H9 (cell line): ENCODE measurements at regions not wholly inside any gene's neighbourhood (a gene's known extent, or its start where the extent isn't known, plus 50 kb on each side); places are given as distances from the start of the nearest gene placed in this dataset.

Source experiments
- DNase-seq: peaks from one replicate; pipeline ENCODE4 v3.0.0-alpha.2; 2017
- H2AFZ ChIP-seq: one replicate; pipeline ENCODE4 v1.6.1; 2013; ENCODE audit warnings: mild to moderate bottlenecking, low read length, control low read depth, moderate library complexity
- H2AK5ac ChIP-seq: 2 replicates; pipeline ENCODE4 v1.6.1; 2013; ENCODE audit warnings: low read length, control low read depth, mixed read lengths; ENCODE audit not compliant: insufficient read length
- H2BK120ac ChIP-seq: one replicate; pipeline ENCODE4 v1.6.1; 2013; ENCODE audit warnings: low read depth, mild to moderate bottlenecking, low read length, control low read depth, inconsistent platforms; ENCODE audit not compliant: poor library complexity, severe bottlenecking
- H2BK12ac ChIP-seq: 2 replicates; pipeline ENCODE4 v1.6.1; 2013; ENCODE audit warnings: low read length, control low read depth, mixed read lengths, low read depth; ENCODE audit not compliant: insufficient read length
- H2BK15ac ChIP-seq: 2 replicates; pipeline ENCODE4 v1.6.1; 2013; ENCODE audit warnings: low read depth, low read length, control low read depth
- H2BK20ac ChIP-seq: one replicate; pipeline ENCODE4 v1.6.1; 2013; ENCODE audit warnings: low read depth, mild to moderate bottlenecking, low read length, control low read depth, inconsistent platforms; ENCODE audit not compliant: poor library complexity, severe bottlenecking
- H2BK5ac ChIP-seq: 2 replicates; pipeline ENCODE4 v1.6.1; 2013; ENCODE audit warnings: low read length, control low read depth, mixed read lengths; ENCODE audit not compliant: insufficient read length
- H3K14ac ChIP-seq: 2 replicates; pipeline ENCODE4 v1.6.1; 2013; ENCODE audit warnings: low read length, control low read depth; ENCODE audit not compliant: insufficient read depth
- H3K18ac ChIP-seq: 2 replicates; pipeline ENCODE4 v1.6.1; 2013; ENCODE audit warnings: low read depth, mild to moderate bottlenecking, mixed read lengths, low read length, control low read depth; ENCODE audit not compliant: insufficient read length
- H3K23ac ChIP-seq: 2 replicates; pipeline ENCODE4 v1.6.1; 2013; ENCODE audit warnings: low read length, control low read depth, mixed read lengths, low read depth; ENCODE audit not compliant: insufficient read length
- H3K23me2 ChIP-seq: 2 replicates; pipeline ENCODE4 v1.6.1; 2013; ENCODE audit warnings: low read depth, mild to moderate bottlenecking, mixed read lengths, low read length, control low read depth; ENCODE audit not compliant: insufficient read length, poor library complexity, severe bottlenecking
- H3K27ac ChIP-seq: 2 replicates; pipeline ENCODE4 v1.5.1; 2013; ENCODE audit warnings: low read length, control low read depth, mixed read lengths, low read depth; ENCODE audit not compliant: insufficient read length
- H3K27me3 ChIP-seq: 2 replicates; pipeline ENCODE4 v1.6.1; 2013; ENCODE audit warnings: low read length, control low read depth, inconsistent platforms; ENCODE audit not compliant: insufficient read depth
- H3K4ac ChIP-seq: 2 replicates; pipeline ENCODE4 v1.6.1; 2013; ENCODE audit warnings: low read depth, mild to moderate bottlenecking, control low read depth, inconsistent platforms, low read length, moderate library complexity
- H3K4me1 ChIP-seq: 2 replicates; pipeline ENCODE4 v1.6.1; 2013; ENCODE audit warnings: low read length, control low read depth, inconsistent platforms; ENCODE audit not compliant: insufficient read depth
- H3K4me2 ChIP-seq: 2 replicates; pipeline ENCODE4 v1.6.1; 2013; ENCODE audit warnings: low read length, control low read depth, mixed read lengths; ENCODE audit not compliant: insufficient read length, insufficient read depth
- H3K56ac ChIP-seq: 2 replicates; pipeline ENCODE4 v1.6.1; 2013; ENCODE audit warnings: low read depth, mild to moderate bottlenecking, mixed read lengths, low read length, control low read depth; ENCODE audit not compliant: insufficient read length
- H3K79me1 ChIP-seq: 2 replicates; pipeline ENCODE4 v1.6.1; 2013; ENCODE audit warnings: low read depth, mild to moderate bottlenecking, moderate library complexity, low read length, control low read depth, inconsistent platforms; ENCODE audit not compliant: insufficient read depth, poor library complexity, severe bottlenecking
- H3K79me2 ChIP-seq: 2 replicates; pipeline ENCODE4 v1.6.1; 2013; ENCODE audit warnings: low read length, control low read depth, inconsistent platforms; ENCODE audit not compliant: insufficient read depth
- H3K9ac ChIP-seq: 2 replicates; pipeline ENCODE4 v1.6.1; 2013; ENCODE audit warnings: low read length, control low read depth, mixed read lengths; ENCODE audit not compliant: insufficient read length; ENCODE audit errors: extremely low read depth
- H3K9me3 ChIP-seq: one replicate; pipeline ENCODE4 v1.6.1; 2013; ENCODE audit warnings: low read depth, low read length, inconsistent platforms; ENCODE audit not compliant: control insufficient read depth
- H3T11ph ChIP-seq: one replicate; pipeline ENCODE4 v1.6.1; 2013; ENCODE audit warnings: mild to moderate bottlenecking, low read length, control low read depth, inconsistent platforms
- H4K20me1 ChIP-seq: one replicate; pipeline ENCODE4 v1.6.1; 2013; ENCODE audit not compliant: control insufficient read depth, insufficient read length, insufficient read depth
- H4K5ac ChIP-seq: 2 replicates; pipeline ENCODE4 v1.6.1; 2013; ENCODE audit warnings: low read depth, mild to moderate bottlenecking, mixed read lengths, low read length, control low read depth; ENCODE audit not compliant: insufficient read length
- H4K8ac ChIP-seq: replicated peaks from 2 replicates; pipeline ENCODE4 v1.6.1; 2013; ENCODE audit warnings: low read length, control low read depth, mixed read lengths, low read depth; ENCODE audit not compliant: insufficient read length
- H4K91ac ChIP-seq: 2 replicates; pipeline ENCODE4 v1.6.1; 2013; ENCODE audit warnings: low read depth, mild to moderate bottlenecking, moderate library complexity, mixed read lengths, low read length, control low read depth; ENCODE audit not compliant: insufficient read length
- H3K27ac Mint-ChIP-seq, 3 experiments: 2 replicates in 2 of 3; 3 replicates in 1 of 3; pipeline ENCODE4 v1.8.0; 2020 to 2021; ENCODE audit warnings: mixed read lengths in 3 of 3, mild to moderate bottlenecking in 1 of 3, moderate library complexity in 1 of 3
- H3K27me3 Mint-ChIP-seq: 2 replicates; pipeline ENCODE4 v1.8.0; 2021; ENCODE audit warnings: low read depth, mild to moderate bottlenecking, moderate library complexity, mixed read lengths
- H3K36me3 Mint-ChIP-seq, 3 experiments: 2 replicates in 2 of 3; 3 replicates in 1 of 3; pipeline ENCODE4 v1.8.0; 2020 to 2021; ENCODE audit warnings: low read depth in 3 of 3, mixed read lengths in 3 of 3; ENCODE audit not compliant: insufficient read depth in 1 of 3
- H3K4me1 Mint-ChIP-seq, 2 experiments: 2 replicates each; pipeline ENCODE4 v1.8.0; 2020; ENCODE audit warnings: mixed read lengths in 2 of 2
- H3K4me3 Mint-ChIP-seq, 2 experiments: 2 replicates in 1 of 2; 3 replicates in 1 of 2; pipeline ENCODE4 v1.8.0; 2020 to 2021; ENCODE audit warnings: mild to moderate bottlenecking in 2 of 2, mixed read lengths in 2 of 2, moderate library complexity in 1 of 2
- H3K9me3 Mint-ChIP-seq, 2 experiments: 2 replicates in 1 of 2; 3 replicates in 1 of 2; pipeline ENCODE4 v1.8.0; 2020; ENCODE audit warnings: mild to moderate bottlenecking in 2 of 2, mixed read lengths in 2 of 2, moderate library complexity in 1 of 2
- WGBS: extraction: QIAGEN DNeasy Blood & Tissue Kit; methylation state at CpG from one replicate; pipeline ENCODE4 v1.1.7; 2013; ENCODE audit warnings: missing lambda C conversion rate, low lambda C conversion rate, mixed read lengths; ENCODE audit not compliant: insufficient read length; ENCODE audit errors: extremely low coverage; 5-methylcytosine and 5-hydroxymethylcytosine counted together
- TF ChIP-seq, protein P1 (sequence below): fragments of 200-600 bp; sonication (generic); conservative IDR thresholded peaks from 3 replicates; pipeline ENCODE4 v1.8.0; 2021; ENCODE audit warnings: antibody characterized with exemption, mild to moderate bottlenecking

DNA sequence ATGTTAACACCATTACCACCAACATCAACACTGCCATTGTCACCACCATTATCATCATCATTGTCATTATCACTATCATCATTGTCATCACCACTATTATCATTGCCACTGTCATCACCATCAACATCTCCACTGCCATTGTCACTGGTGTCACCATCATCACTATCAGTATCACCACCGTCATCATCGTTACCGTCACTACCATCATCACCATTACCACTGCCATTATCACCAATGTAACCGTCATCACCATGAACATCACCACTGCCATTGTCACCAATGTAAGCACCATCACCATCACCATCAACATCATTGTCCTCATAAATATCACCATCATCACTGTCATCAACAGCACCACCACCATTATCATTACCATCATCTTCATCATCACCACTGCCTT lies 633.2 kb upstream of the EEF2KMT start:
- Histone ChIP-seq H3K4ac (no peak overlapping the region), H4K5ac (peak overlapping the region; percentile 14), H2BK12ac (no peak overlapping the region), H2BK5ac (no peak overlapping the region), H3K79me2 (no peaks in the 10 kb centered on the region), H3K9me3 (no peaks in the 10 kb centered on the region), H3K23me2 (no peaks in the 10 kb centered on the region), H4K8ac (peak overlapping the region; percentile 8), H3K27ac (no peak overlapping the region), H2BK15ac (no peak overlapping the region), H4K20me1 (no peaks in the 10 kb centered on the region), H3T11ph (no peak overlapping the region), H3K4me2 (no peak overlapping the region), H2AK5ac (no peak overlapping the region), H3K23ac (no peak overlapping the region), H2BK120ac (no peak overlapping the region), H3K9ac (no peak overlapping the region), H2BK20ac (no peak overlapping the region), H3K4me1 (no peaks in the 10 kb centered on the region), H4K91ac (no peak overlapping the region), H3K14ac (no peak overlapping the region), H3K27me3 (no peaks in the 10 kb centered on the region), H2AFZ (no peak overlapping the region), H3K79me1 (no peaks in the 10 kb centered on the region), H3K56ac (no peak overlapping the region), H3K18ac (no peak overlapping the region)
- Mint-ChIP-seq H3K9me3 (no peaks in the 10 kb centered on the region), H3K27ac (no peak overlapping the region), H3K36me3 (no peaks in the 10 kb centered on the region), H3K4me3 (no peak overlapping the region), H3K27me3 (no peaks in the 10 kb centered on the region; the same call in none of the 2 replicates), H3K4me1 (peaks cover 4 to 5% of the 10 kb centered on the region in 2 experiments)
- TF ChIP-seq, protein P1, sequence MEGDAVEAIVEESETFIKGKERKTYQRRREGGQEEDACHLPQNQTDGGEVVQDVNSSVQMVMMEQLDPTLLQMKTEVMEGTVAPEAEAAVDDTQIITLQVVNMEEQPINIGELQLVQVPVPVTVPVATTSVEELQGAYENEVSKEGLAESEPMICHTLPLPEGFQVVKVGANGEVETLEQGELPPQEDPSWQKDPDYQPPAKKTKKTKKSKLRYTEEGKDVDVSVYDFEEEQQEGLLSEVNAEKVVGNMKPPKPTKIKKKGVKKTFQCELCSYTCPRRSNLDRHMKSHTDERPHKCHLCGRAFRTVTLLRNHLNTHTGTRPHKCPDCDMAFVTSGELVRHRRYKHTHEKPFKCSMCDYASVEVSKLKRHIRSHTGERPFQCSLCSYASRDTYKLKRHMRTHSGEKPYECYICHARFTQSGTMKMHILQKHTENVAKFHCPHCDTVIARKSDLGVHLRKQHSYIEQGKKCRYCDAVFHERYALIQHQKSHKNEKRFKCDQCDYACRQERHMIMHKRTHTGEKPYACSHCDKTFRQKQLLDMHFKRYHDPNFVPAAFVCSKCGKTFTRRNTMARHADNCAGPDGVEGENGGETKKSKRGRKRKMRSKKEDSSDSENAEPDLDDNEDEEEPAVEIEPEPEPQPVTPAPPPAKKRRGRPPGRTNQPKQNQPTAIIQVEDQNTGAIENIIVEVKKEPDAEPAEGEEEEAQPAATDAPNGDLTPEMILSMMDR, result no peak
- no peak for DNase-seq
- no CpG with 5 or more reads among the region's 4 CpGs for WGBS
